HCT116 (cell line): ENCODE measurements at regions not wholly inside any gene's neighbourhood (a gene's known extent, or its start where the extent isn't known, plus 50 kb on each side); places are given as distances from the start of the nearest gene placed in this dataset.

Source experiments
- CBX3 ChIP-seq: IDR thresholded peaks from 2 replicates; pipeline ENCODE4 v1.6.1; 2012; ENCODE audit warnings: low read depth
- EGR1 ChIP-seq: IDR thresholded peaks from 2 replicates; pipeline ENCODE4 v1.6.1; 2012; ENCODE audit warnings: low read depth
- EZH2phosphoT487 ChIP-seq: fragments of 200-600 bp; IDR thresholded peaks from 2 replicates; pipeline ENCODE4 v1.6.1; 2018; ENCODE audit warnings: antibody characterized with exemption, borderline replicate concordance
- POLR2A ChIP-seq: IDR thresholded peaks from 2 replicates; pipeline ENCODE4 v1.7.0; 2011; ENCODE audit warnings: borderline replicate concordance; ENCODE audit not compliant: insufficient read depth, insufficient read length; ENCODE audit errors: extremely low read depth
- POLR2AphosphoS5 ChIP-seq: IDR thresholded peaks from 2 replicates; pipeline ENCODE4 v1.6.1; 2011; ENCODE audit warnings: mild to moderate bottlenecking, low read depth, low read length, moderate library complexity
- RAD21 ChIP-seq: IDR thresholded peaks from 2 replicates; pipeline ENCODE4 v1.6.1; 2012; ENCODE audit warnings: low read depth, mild to moderate bottlenecking
- SP1 ChIP-seq: IDR thresholded peaks from 2 replicates; pipeline ENCODE4 v1.6.1; 2012; ENCODE audit warnings: low read depth
- ZBTB33 ChIP-seq: IDR thresholded peaks from 2 replicates; pipeline ENCODE4 v1.6.1; 2011; ENCODE audit warnings: mild to moderate bottlenecking, low read length, moderate library complexity; ENCODE audit not compliant: insufficient replicate concordance; ENCODE audit errors: extremely low read depth
- ZNF274 ChIP-seq: fragments of 200-500 bp; sonication (Bioruptor generic); IDR thresholded peaks from 2 replicates; pipeline ENCODE4 v1.6.1; 2014; ENCODE audit warnings: mild to moderate bottlenecking, low read depth, low read length, inconsistent platforms
- TF ChIP-seq, protein P1 (sequence below), 3 experiments: fragments of 200-600 bp in 1 of 3; sonication (generic) in 1 of 3; IDR thresholded peaks in 2 of 3; conservative IDR thresholded peaks in 1 of 3; 2 replicates each; pipeline ENCODE4 v1.5.1; 2012 to 2017; ENCODE audit warnings: low read depth in 2 of 3, low read length in 2 of 3, antibody characterized with exemption in 1 of 3, borderline replicate concordance in 1 of 3, control low read depth in 1 of 3, mild to moderate bottlenecking in 1 of 3, mixed read lengths in 1 of 3, mixed run types in 1 of 3, moderate library complexity in 1 of 3; ENCODE audit not compliant: insufficient read depth in 1 of 3

DNA sequence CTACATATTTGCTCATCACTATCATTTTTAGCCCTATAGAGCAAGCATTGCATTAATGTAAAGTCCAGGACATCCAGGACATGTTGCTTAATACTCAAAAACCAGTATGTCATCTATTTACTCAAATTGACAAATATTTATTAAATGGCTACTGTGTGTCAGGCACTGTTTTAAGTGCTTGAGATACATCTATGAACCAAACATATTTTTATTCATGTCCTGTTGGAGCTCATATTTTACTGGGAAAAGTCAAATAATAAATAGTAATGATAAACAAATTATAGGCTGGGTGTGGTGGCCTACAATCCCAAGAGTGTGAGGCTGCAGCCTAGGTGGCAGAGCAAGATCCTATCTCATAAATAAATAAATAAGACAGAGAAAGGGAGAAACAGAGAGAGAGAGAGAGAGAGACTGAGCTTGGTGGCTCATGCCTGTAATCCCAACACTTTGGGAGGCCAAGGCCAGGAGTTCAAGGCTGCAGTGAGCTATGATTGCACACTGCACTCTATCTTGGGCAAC, 227.9 kb downstream of the GJA1 start:
- TF ChIP-seq ZBTB33 = no peak
- TF ChIP-seq, protein P1, sequence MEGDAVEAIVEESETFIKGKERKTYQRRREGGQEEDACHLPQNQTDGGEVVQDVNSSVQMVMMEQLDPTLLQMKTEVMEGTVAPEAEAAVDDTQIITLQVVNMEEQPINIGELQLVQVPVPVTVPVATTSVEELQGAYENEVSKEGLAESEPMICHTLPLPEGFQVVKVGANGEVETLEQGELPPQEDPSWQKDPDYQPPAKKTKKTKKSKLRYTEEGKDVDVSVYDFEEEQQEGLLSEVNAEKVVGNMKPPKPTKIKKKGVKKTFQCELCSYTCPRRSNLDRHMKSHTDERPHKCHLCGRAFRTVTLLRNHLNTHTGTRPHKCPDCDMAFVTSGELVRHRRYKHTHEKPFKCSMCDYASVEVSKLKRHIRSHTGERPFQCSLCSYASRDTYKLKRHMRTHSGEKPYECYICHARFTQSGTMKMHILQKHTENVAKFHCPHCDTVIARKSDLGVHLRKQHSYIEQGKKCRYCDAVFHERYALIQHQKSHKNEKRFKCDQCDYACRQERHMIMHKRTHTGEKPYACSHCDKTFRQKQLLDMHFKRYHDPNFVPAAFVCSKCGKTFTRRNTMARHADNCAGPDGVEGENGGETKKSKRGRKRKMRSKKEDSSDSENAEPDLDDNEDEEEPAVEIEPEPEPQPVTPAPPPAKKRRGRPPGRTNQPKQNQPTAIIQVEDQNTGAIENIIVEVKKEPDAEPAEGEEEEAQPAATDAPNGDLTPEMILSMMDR (IDR thresholded peaks at IDR 0.05 in 2 of 3, conservative IDR thresholded peaks at IDR 0.05 in 1 of 3; ENCODE audit: borderline replicate concordance in 1 of 3, insufficient read depth in 1 of 3, low read depth in 2 of 3, low read length in 2 of 3) = no peak
- TF ChIP-seq POLR2A = no peak
- TF ChIP-seq EZH2phosphoT487 = no peak
- TF ChIP-seq RAD21 = no peak
- TF ChIP-seq EGR1 = no peak
- no peak for TF ChIP-seq CBX3
- TF ChIP-seq SP1 = no peak
- no peak for TF ChIP-seq POLR2AphosphoS5
- no peak for TF ChIP-seq ZNF274
